ENCODE measurements at regions not wholly inside any gene's neighbourhood (a gene's known extent, or its start where the extent isn't known, plus 50 kb on each side); places are given as distances from the start of the nearest gene placed in this dataset.

DNA sequence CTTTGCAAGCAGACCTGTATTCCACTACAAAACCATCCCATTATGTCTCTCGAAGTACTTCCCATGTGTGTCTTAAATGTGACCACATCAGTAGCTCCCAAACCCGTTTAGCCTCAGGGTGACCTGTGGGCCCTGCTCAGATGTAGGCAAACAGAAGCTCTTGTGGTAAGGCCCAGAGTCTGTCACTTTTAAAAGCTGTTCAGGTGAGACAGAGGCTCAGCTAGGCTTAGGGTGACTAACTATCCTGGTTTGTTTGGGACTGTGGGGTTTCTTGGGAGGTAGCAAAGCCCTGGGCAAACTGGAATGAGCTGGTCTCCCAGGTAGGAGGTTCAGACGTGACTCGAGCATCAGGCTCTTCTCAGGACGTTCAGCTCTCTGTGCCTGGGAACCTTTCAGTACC is 64.5 kb upstream of the VASH1 start:
- TF ChIP-seq, protein P1, sequence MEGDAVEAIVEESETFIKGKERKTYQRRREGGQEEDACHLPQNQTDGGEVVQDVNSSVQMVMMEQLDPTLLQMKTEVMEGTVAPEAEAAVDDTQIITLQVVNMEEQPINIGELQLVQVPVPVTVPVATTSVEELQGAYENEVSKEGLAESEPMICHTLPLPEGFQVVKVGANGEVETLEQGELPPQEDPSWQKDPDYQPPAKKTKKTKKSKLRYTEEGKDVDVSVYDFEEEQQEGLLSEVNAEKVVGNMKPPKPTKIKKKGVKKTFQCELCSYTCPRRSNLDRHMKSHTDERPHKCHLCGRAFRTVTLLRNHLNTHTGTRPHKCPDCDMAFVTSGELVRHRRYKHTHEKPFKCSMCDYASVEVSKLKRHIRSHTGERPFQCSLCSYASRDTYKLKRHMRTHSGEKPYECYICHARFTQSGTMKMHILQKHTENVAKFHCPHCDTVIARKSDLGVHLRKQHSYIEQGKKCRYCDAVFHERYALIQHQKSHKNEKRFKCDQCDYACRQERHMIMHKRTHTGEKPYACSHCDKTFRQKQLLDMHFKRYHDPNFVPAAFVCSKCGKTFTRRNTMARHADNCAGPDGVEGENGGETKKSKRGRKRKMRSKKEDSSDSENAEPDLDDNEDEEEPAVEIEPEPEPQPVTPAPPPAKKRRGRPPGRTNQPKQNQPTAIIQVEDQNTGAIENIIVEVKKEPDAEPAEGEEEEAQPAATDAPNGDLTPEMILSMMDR (IDR thresholded peaks at IDR 0.05; ENCODE audit: extremely low read depth, missing control alignments) = no peak
- no peak for DNase-seq (ENCODE audit: low spot score)

DNA sequence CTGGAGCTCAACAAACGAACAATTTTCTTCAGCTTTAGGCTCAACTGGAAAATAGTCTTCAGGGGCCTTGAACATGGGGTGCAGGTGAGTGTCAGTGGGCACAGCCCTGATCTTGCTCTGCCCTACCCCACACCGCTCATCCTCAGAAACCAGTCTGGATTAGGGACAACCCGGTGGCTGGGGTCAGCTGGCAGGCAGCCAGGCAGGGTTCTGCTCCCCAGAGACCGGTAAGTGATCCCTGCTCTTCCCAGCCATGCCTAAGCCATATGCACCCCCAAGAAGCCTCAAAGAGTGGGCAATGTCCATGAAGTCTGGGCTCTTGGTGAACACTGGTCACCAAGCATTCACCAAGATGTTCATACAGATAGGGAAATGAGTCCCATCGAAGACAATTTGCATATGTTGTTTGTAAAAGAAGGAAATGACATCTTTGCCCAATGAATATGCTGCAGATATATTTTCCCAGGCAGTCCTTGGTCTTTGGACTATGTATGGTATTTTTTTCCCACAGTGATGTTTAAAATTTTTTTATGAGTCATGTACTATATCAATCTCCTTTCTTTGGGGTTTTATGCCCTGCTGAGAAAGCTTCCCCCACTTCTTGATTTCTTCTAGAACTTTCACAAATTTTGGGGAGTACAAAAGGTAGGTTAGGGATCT is 63.9 kb upstream of the VASH1 start:
- TF ChIP-seq, protein P1 (IDR thresholded peaks at IDR 0.05; ENCODE audit: extremely low read depth, missing control alignments) = no peak
- no peak for DNase-seq (ENCODE audit: low spot score)

DNA sequence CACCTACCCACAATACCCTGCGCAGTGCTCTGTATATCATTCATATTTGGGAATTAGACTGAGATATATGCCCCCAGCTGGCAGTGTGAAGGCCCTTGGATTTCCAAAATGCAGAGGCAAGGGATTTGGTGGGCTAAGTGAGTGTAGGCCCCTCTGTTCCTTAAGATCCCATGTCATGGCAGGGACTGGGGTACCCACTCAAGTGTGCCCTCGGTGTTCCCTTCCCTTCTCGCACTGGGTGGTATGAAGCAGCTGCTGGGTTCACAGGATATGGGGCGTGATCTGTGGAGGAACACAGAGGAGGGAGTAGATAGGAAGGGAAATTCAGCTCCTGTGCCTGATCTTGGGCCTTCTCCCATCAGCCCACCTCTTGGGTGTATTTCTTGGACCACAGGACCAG is 63.1 kb upstream of the VASH1 start:
- no peak for DNase-seq (ENCODE audit: low spot score)
- TF ChIP-seq, protein P1 (IDR thresholded peaks at IDR 0.05; ENCODE audit: extremely low read depth, missing control alignments) = no peak

DNA sequence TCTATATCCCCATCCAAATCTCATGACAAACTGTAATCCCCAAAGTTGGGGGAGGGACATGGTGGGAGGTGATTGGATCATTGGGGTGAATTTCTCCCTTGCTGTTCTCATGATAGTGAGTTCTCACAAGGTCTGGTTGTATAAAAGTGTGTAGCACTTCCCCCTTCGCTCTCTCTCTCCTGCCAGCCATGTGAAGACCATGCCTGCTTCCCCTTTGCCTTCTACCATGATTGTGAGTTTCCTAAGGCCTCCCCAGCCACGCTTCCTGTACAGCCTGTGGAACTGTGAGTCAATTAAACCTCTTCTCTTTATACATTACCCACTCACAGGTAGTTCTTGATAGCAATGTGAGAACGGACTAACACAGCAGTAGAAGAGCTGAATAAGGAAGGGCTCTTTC is 62.6 kb upstream of the VASH1 start:
- DNase-seq (ENCODE audit: low spot score) = no peak
- TF ChIP-seq, protein P1 (IDR thresholded peaks at IDR 0.05; ENCODE audit: extremely low read depth, missing control alignments) = no peak

DNA sequence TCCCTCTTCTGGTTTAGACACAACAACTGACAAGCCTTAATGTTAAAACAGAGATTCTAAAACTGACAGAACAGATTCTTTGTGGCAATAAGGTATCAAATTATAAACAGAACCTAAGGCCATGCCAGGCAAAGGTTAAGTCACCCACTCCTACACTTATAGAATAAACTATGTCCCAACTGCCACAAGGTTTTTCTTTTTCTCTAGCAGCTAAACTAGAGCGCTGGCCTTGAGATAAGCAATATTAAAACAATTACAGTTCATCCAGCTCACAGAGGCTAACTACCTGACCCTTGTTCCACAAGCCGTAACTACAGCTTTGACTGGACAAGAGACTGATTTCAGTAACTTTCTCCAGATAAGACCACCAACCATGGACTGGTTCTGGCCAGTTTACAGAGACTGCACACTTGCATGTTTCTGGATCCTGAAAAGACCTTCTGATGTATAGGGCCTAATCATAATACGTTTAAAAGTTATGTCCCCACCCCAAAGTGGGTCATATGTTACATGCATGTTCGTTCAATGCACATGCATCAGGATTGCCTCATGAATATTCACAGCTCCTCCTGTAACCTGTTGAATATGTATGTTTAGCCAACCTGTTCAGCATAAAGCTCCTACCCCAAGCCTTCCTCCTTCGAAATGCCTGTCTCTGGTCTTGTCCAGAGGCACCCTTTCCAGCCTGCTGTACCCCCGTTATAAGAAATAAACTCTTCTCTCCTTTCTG is 61.9 kb upstream of the VASH1 start:
- no peak for DNase-seq (ENCODE audit: low spot score)
- TF ChIP-seq, protein P1 (IDR thresholded peaks at IDR 0.05; ENCODE audit: extremely low read depth, missing control alignments) = no peak

DNA sequence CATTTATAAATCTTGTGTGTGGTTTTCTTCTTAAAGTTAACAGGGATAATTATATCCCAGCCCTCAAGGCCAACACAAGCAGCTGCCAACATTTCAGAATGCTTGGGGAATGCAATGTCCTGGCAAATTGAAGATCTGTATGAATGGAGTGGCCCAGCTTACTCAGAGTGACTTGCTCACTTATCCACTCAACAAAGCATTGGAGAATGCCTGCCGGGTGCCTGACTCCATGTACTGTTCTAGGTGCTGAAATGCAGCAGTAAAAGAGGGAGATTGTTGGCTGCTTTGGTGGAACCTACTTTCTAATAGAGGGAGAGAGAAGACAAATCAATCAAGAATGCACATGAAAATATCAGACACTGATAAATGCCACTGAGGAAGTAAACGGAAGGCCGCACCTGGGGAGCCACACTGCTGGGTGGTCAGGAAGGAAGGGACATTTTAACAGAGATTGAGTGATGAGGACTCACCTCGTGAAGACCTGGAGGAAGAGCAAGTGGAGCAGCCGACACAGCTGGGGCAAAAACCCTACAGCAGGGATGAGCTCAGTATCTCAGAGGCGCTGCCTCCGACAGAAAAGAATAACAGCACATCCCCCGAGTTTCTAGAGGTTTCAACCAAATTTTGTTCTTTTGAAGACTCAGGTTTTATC is 61.2 kb upstream of the VASH1 start:
- TF ChIP-seq, protein P1 (IDR thresholded peaks at IDR 0.05; ENCODE audit: extremely low read depth, missing control alignments) = no peak
- DNase-seq (ENCODE audit: low spot score) = no peak

DNA sequence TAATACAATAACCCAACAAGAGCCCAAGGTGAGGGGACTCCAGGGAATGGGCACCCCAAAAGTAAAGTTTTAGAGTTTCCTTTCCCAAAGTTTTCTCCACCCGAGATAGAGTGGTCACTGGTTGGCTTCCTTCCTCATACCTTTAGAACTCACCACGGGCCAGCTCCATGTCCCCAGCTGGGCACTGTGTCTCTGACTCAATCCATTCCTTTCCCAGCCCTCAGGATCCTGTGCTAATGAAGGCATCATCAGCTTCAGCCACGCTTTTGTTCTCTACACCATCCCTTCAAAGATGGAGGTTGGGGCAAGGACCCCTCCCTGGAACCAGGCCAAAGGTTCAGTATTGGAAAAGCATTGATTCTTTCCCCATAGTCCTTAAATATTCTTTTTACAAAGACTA is 59.8 kb upstream of the VASH1 start:
- TF ChIP-seq, protein P1 (IDR thresholded peaks at IDR 0.05; ENCODE audit: extremely low read depth, missing control alignments) = no peak
- DNase-seq (ENCODE audit: low spot score) = no peak

All from GM20000 (cell line).